DND-41 (cell line): ENCODE measurements at regions not wholly inside any gene's neighbourhood (a gene's known extent, or its start where the extent isn't known, plus 50 kb on each side); places are given as distances from the start of the nearest gene placed in this dataset.

Experiments used
- ATAC-seq: fragments of 200-7000 bp; cut with Tn5 transposase; 3 replicates; pipeline ENCODE4 v1.9.1; 2021; ENCODE audit warnings: low read depth; ENCODE audit not compliant: insufficient read depth
- DNase-seq: peaks from one replicate; pipeline ENCODE4 v3.0.0-alpha.2; 2020
- H2AFZ ChIP-seq: 2 replicates; pipeline ENCODE4 v1.6.0; 2012; ENCODE audit warnings: low read depth, low read length
- H3K27ac ChIP-seq: 2 replicates; pipeline ENCODE4 v1.5.1; 2012; ENCODE audit warnings: low read length, inconsistent platforms
- H3K27me3 ChIP-seq: fragments of 200-600 bp; sonication (generic); 2 replicates; pipeline ENCODE4 v1.6.0; 2012; ENCODE audit warnings: low read length, mild to moderate bottlenecking, inconsistent platforms; ENCODE audit not compliant: insufficient read depth, poor library complexity
- H3K36me3 ChIP-seq: 2 replicates; pipeline ENCODE4 v1.5.1; 2012; ENCODE audit warnings: low read length, inconsistent platforms; ENCODE audit not compliant: insufficient read depth
- H3K4me1 ChIP-seq: 2 replicates; pipeline ENCODE4 v1.5.1; 2012; ENCODE audit warnings: mild to moderate bottlenecking, low read length; ENCODE audit not compliant: insufficient read depth
- H3K4me2 ChIP-seq: 2 replicates; pipeline ENCODE4 v1.6.0; 2012; ENCODE audit warnings: mild to moderate bottlenecking, moderate library complexity, low read length, inconsistent platforms; ENCODE audit not compliant: insufficient read depth
- H3K4me3 ChIP-seq, 2 experiments: fragments of 200-600 bp in 1 of 2; shearing (Covaris generic) in 1 of 2; 2 replicates each; pipeline ENCODE4 v1.5.1; 2012 to 2016; ENCODE audit warnings: inconsistent platforms in 2 of 2, low read length in 2 of 2, mild to moderate bottlenecking in 2 of 2, low read depth in 1 of 2, moderate library complexity in 1 of 2
- H3K79me2 ChIP-seq: 2 replicates; pipeline ENCODE4 v1.6.0; 2012; ENCODE audit warnings: low read length, inconsistent platforms; ENCODE audit not compliant: insufficient read depth
- H3K9ac ChIP-seq: 2 replicates; pipeline ENCODE4 v1.6.0; 2012; ENCODE audit warnings: low read depth, mild to moderate bottlenecking, inconsistent platforms, low read length, moderate library complexity
- H3K9me3 ChIP-seq: 2 replicates; pipeline ENCODE4 v1.5.1; 2012; ENCODE audit warnings: low read length, moderate library complexity, mild to moderate bottlenecking, inconsistent platforms; ENCODE audit not compliant: insufficient read depth, severe bottlenecking
- H4K20me1 ChIP-seq: 2 replicates; pipeline ENCODE4 v1.6.0; 2012; ENCODE audit warnings: low read length; ENCODE audit not compliant: insufficient read depth
- EZH2 ChIP-seq: IDR thresholded peaks from 3 replicates; pipeline ENCODE4 v1.6.1; 2012; ENCODE audit warnings: borderline replicate concordance, low read depth, mild to moderate bottlenecking, moderate library complexity, low read length, inconsistent platforms; ENCODE audit not compliant: severe bottlenecking
- TF ChIP-seq, protein P1 (sequence below): IDR thresholded peaks from 2 replicates; pipeline ENCODE4 v1.5.1; 2012; ENCODE audit warnings: borderline replicate concordance, low read length, moderate library complexity, mild to moderate bottlenecking; ENCODE audit not compliant: poor library complexity, severe bottlenecking; ENCODE audit errors: extremely low read depth

DNA sequence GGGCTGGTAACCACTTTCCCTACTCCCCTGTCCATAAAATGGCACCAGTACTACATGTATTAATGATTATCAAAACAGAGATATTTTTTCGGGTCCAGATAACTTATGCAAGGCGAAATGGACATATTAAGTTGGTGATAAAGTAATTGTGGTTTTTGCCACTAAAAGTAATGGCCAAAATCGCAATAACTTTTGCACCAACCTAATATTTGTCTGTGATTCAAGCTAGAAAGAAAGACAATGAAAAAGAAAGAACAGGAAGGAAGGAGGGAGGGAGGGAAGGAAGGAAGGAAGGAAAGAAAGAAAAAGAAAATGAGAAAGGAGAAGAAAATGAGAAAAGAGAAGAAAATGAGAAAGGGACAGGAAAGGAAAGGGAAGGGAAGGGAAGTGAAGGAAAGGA lies 922.9 kb downstream of the TBC1D32 start:
- ATAC-seq (no peak), DNase-seq (no peak)
- H3K79me2 ChIP-seq: no peaks in the 10 kb centered on the region
- H4K20me1 ChIP-seq: no peaks in the 10 kb centered on the region
- H2AFZ ChIP-seq: no peak overlapping the region
- H3K36me3 ChIP-seq: no peaks in the 10 kb centered on the region
- TF ChIP-seq, protein P1, sequence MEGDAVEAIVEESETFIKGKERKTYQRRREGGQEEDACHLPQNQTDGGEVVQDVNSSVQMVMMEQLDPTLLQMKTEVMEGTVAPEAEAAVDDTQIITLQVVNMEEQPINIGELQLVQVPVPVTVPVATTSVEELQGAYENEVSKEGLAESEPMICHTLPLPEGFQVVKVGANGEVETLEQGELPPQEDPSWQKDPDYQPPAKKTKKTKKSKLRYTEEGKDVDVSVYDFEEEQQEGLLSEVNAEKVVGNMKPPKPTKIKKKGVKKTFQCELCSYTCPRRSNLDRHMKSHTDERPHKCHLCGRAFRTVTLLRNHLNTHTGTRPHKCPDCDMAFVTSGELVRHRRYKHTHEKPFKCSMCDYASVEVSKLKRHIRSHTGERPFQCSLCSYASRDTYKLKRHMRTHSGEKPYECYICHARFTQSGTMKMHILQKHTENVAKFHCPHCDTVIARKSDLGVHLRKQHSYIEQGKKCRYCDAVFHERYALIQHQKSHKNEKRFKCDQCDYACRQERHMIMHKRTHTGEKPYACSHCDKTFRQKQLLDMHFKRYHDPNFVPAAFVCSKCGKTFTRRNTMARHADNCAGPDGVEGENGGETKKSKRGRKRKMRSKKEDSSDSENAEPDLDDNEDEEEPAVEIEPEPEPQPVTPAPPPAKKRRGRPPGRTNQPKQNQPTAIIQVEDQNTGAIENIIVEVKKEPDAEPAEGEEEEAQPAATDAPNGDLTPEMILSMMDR: no peak
- TF ChIP-seq EZH2: no peak
- H3K4me2 ChIP-seq: no peak overlapping the region
- no peaks in the 10 kb centered on the region for H3K4me1 ChIP-seq
- no peak overlapping the region for H3K27ac ChIP-seq
- no peaks in the 10 kb centered on the region for H3K9me3 ChIP-seq
- H3K27me3 ChIP-seq: no peaks in the 10 kb centered on the region
- no peak overlapping the region for H3K9ac ChIP-seq
- no peak overlapping the region for H3K4me3 ChIP-seq

DNA sequence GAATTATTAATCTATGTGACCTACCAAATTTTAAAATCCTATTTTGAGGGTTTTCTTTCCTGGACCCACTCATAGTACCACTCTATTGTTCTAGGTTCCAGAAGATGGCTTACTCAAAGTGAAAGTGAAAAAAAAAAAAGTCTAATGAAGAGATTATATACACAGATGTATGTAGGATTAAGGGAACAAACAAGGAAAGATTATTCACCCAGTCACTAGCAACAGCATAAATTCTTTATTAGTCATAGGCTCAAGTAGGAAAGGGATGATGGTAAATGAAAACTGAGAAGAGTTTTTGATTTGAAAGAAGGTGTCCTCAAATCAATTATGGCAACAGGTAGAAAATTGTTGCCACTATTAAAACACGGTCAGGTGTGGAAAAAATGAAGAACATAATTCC lies 923.7 kb downstream of the TBC1D32 start:
- H3K9me3 ChIP-seq: no peaks in the 10 kb centered on the region
- DNase-seq (no peak), ATAC-seq (no peak)
- H3K27ac ChIP-seq: no peak overlapping the region
- no peaks in the 10 kb centered on the region for H4K20me1 ChIP-seq
- no peak overlapping the region for H3K4me2 ChIP-seq
- H3K9ac ChIP-seq: no peak overlapping the region
- H3K36me3 ChIP-seq: no peaks in the 10 kb centered on the region
- no peak overlapping the region for H2AFZ ChIP-seq
- H3K79me2 ChIP-seq: no peaks in the 10 kb centered on the region
- H3K4me3 ChIP-seq: no peak overlapping the region
- TF ChIP-seq EZH2: no peak
- TF ChIP-seq, protein P1: no peak
- H3K4me1 ChIP-seq: no peaks in the 10 kb centered on the region
- H3K27me3 ChIP-seq: no peaks in the 10 kb centered on the region

DNA sequence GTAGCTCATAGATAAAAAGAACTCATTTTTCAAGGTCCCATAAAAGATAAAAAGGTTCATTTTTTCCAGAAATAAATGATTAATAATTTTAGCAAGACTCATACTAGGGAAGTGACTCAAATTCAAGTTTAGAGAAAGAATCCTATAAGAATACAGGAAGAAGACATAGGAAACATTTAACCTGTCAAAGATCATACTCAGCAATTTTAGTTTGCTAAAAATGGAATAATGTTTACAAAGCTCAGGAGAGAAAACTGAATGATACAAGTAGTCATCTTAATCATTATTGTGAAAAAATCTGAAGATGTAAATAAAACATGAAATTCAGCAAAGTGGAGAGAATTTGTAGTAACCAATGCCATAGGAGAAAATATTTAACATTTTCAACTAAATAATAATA lies 926.6 kb downstream of the TBC1D32 start:
- H4K20me1 ChIP-seq: no peaks in the 10 kb centered on the region
- no peak overlapping the region for H3K4me2 ChIP-seq
- no peaks in the 10 kb centered on the region for H3K27me3 ChIP-seq
- TF ChIP-seq EZH2: no peak
- TF ChIP-seq, protein P1: no peak
- no peak overlapping the region for H3K4me3 ChIP-seq
- no peak overlapping the region for H3K27ac ChIP-seq
- no peak for DNase-seq
- no peak overlapping the region for H2AFZ ChIP-seq
- H3K4me1 ChIP-seq: no peaks in the 10 kb centered on the region
- ATAC-seq: no peak
- no peaks in the 10 kb centered on the region for H3K79me2 ChIP-seq
- H3K9ac ChIP-seq: no peak overlapping the region
- H3K9me3 ChIP-seq: no peaks in the 10 kb centered on the region
- no peaks in the 10 kb centered on the region for H3K36me3 ChIP-seq

DNA sequence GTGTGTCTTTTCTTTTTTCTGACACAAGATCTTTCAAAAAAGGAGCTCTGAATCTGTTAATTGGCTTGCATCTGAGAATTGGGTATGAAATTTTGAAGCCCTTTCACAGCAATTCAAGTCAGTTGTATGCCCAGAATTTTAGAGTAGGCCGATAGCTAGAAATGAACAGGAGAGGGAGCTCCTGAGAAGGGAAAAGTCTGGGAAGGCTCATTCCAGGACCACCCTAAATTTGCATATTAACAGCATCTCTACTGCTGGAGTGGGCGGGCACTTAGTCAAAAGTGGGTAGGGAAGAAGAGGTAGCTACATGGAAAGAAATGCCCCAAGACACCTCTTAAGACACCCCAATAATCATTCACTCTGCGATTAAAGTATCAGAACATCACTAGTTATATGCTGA lies 928.3 kb downstream of the TBC1D32 start:
- no peaks in the 10 kb centered on the region for H3K9me3 ChIP-seq
- no peaks in the 10 kb centered on the region for H3K36me3 ChIP-seq
- no peak overlapping the region for H3K4me2 ChIP-seq
- no peaks in the 10 kb centered on the region for H3K27me3 ChIP-seq
- ATAC-seq (no peak), DNase-seq (no peak)
- no peaks in the 10 kb centered on the region for H4K20me1 ChIP-seq
- H3K79me2 ChIP-seq: no peaks in the 10 kb centered on the region
- H2AFZ ChIP-seq: no peak overlapping the region
- no peak for TF ChIP-seq EZH2
- TF ChIP-seq, protein P1: peak; percentile 23
- no peak overlapping the region for H3K9ac ChIP-seq
- no peak overlapping the region for H3K4me3 ChIP-seq
- no peak overlapping the region for H3K27ac ChIP-seq
- no peaks in the 10 kb centered on the region for H3K4me1 ChIP-seq
